Lung (tissue), 11 donors: ENCODE measurements at regions not wholly inside any gene's neighbourhood (a gene's known extent, or its start where the extent isn't known, plus 50 kb on each side); places are given as distances from the start of the nearest gene placed in this dataset.

Source experiments
- ATAC-seq: fragments of 200-7000 bp; cut with Tn5 transposase; one replicate; pipeline ENCODE4 v1.9.1; 2020; ENCODE audit warnings: moderate number of reproducible peaks; ENCODE audit not compliant: insufficient read depth, low FRiP score
- DNase-seq, 3 donors: peaks; one replicate each; pipeline ENCODE4 v3.0.0-alpha.2; 2013 to 2017
- H3K27ac ChIP-seq, 2 donors: one replicate each; pipeline ENCODE4 v1.5.1; 2013; ENCODE audit warnings: mild to moderate bottlenecking in 2 of 2, moderate library complexity in 2 of 2, control low read depth in 1 of 2, inconsistent platforms in 1 of 2, low read depth in 1 of 2, low read length in 1 of 2
- H3K27me3 ChIP-seq, 3 donors: one replicate each; pipeline ENCODE4 v1.5.1; 2013; ENCODE audit warnings: low read length in 2 of 3; ENCODE audit not compliant: control insufficient read depth in 3 of 3, insufficient read depth in 3 of 3
- H3K36me3 ChIP-seq, 4 donors: one replicate each; pipeline ENCODE4 v1.5.1; 2013; ENCODE audit warnings: low read length in 4 of 4, mild to moderate bottlenecking in 1 of 4, moderate library complexity in 1 of 4; ENCODE audit not compliant: control insufficient read depth in 4 of 4, insufficient read depth in 4 of 4
- H3K4me1 ChIP-seq, 5 donors: one replicate each; pipeline ENCODE4 v1.5.1; 2013; ENCODE audit warnings: low read length in 5 of 5, mild to moderate bottlenecking in 2 of 5, moderate library complexity in 1 of 5; ENCODE audit not compliant: control insufficient read depth in 5 of 5, insufficient read depth in 5 of 5
- H3K4me3 ChIP-seq: one replicate; pipeline ENCODE4 v1.5.1; 2013; ENCODE audit warnings: mild to moderate bottlenecking, control low read depth, moderate library complexity
- H3K9ac ChIP-seq, 2 donors: one replicate each; pipeline ENCODE4 v1.5.1; 2013; ENCODE audit warnings: low read length in 2 of 2, control low read depth in 1 of 2; ENCODE audit not compliant: insufficient read depth in 1 of 2
- H3K9me3 ChIP-seq, 4 donors: one replicate each; pipeline ENCODE4 v1.5.1; 2013; ENCODE audit warnings: low read length in 3 of 4, mild to moderate bottlenecking in 1 of 4, moderate library complexity in 1 of 4; ENCODE audit not compliant: control insufficient read depth in 4 of 4, insufficient read depth in 3 of 4
- CTCF ChIP-seq: IDR thresholded peaks from 2 replicates; pipeline ENCODE4 v1.5.1; 2012; ENCODE audit warnings: mild to moderate bottlenecking; ENCODE audit errors: control extremely low read depth, extremely low read depth
- WGBS, 2 donors: extraction: QIAGEN DNeasy Blood & Tissue Kit; methylation state at CpG; one replicate each; pipeline ENCODE4 v1.1.7; 2013; 5-methylcytosine and 5-hydroxymethylcytosine counted together
- donor health status: control.
- donor health status: control.
- donor health status: Bipolar disorder and iron deficiency.
- donor health status: healthy.
- donor health status: DM: yes; HTN: yes; CAD: no.

GRCh38 chr13:28588296-28588695 is 70.6 kb upstream of the POMP start:
- no peak for DNase-seq
- Histone ChIP-seq H3K9ac (no peak overlapping the region), H3K4me1 (no peaks in the 10 kb centered on the region), H3K4me3 (no peak overlapping the region), H3K9me3 (no peaks in the 10 kb centered on the region), H3K27ac (no peak overlapping the region), H3K36me3 (no peaks in the 10 kb centered on the region), H3K27me3 (no peaks in the 10 kb centered on the region)
- ATAC-seq: no peak
- WGBS, 2 donors: 64 to 75% methylated on average over 5 of the region's 5 CpGs
- TF ChIP-seq CTCF: no peak

- H3K9ac ChIP-seq: no peak overlapping the region
- no peaks in the 10 kb centered on the region for H3K36me3 ChIP-seq
- ATAC-seq: no peak
- TF ChIP-seq CTCF: no peak
- H3K4me1 ChIP-seq: no peaks in the 10 kb centered on the region
- DNase-seq: no peak
- H3K27me3 ChIP-seq: no peaks in the 10 kb centered on the region
- H3K4me3 ChIP-seq: no peak overlapping the region
- WGBS, 2 donors: 45 to 63% methylated on average over 2 of the region's 2 CpGs
- no peak overlapping the region for H3K27ac ChIP-seq
- H3K9me3 ChIP-seq: no peaks in the 10 kb centered on the region
These were observed 71.8 kb upstream of the POMP start for GRCh38 chr13:28587174-28587540.

- Histone ChIP-seq H3K9me3 (no peaks in the 10 kb centered on the region), H3K4me3 (no peak overlapping the region), H3K27me3 (no peaks in the 10 kb centered on the region), H3K4me1 (no peaks in the 10 kb centered on the region), H3K9ac (no peak overlapping the region), H3K27ac (no peak overlapping the region), H3K36me3 (no peaks in the 10 kb centered on the region)
- ATAC-seq (no peak), DNase-seq (no peak)
- 79 to 89% methylated on average over 6 of the region's 6 CpGs for WGBS, 2 donors
- TF ChIP-seq CTCF: no peak
These were observed 72.3 kb upstream of the POMP start for GRCh38 chr13:28586439-28587173.

GRCh38 chr13:28585561-28585960 is 73.4 kb upstream of the POMP start:
- no peaks in the 10 kb centered on the region for H3K36me3 ChIP-seq
- ATAC-seq (no peak), DNase-seq (no peak)
- 54 to 65% methylated on average over 1 of the region's 1 CpG for WGBS, 2 donors
- H3K9me3 ChIP-seq: no peaks in the 10 kb centered on the region
- no peaks in the 10 kb centered on the region for H3K27me3 ChIP-seq
- H3K9ac ChIP-seq: no peak overlapping the region
- H3K4me1 ChIP-seq: no peaks in the 10 kb centered on the region
- TF ChIP-seq CTCF: no peak
- H3K4me3 ChIP-seq: no peak overlapping the region
- no peak overlapping the region for H3K27ac ChIP-seq
